Tibial nerve (tissue), 4 donors: ENCODE measurements at regions not wholly inside any gene's neighbourhood (a gene's known extent, or its start where the extent isn't known, plus 50 kb on each side); places are given as distances from the start of the nearest gene placed in this dataset.

Experiments used
- DNase-seq, 2 donors: peaks; one replicate each; pipeline ENCODE4 v3.0.0-alpha.2; 2019; ENCODE audit warnings: low spot score in 2 of 2
- H3K27ac ChIP-seq, 4 donors: fragments of 200-600 bp; sonication (generic) in 3 of 4; one replicate each; pipeline ENCODE4 v1.5.1; 2017 to 2019; ENCODE audit warnings: mild to moderate bottlenecking in 1 of 4
- H3K27me3 ChIP-seq, 2 donors: fragments of 200-600 bp; sonication (generic) in 1 of 2; one replicate each; pipeline versions ENCODE4 v1.5.1 to v1.6.0; 2017 to 2019
- H3K36me3 ChIP-seq, 3 donors: fragments of 200-600 bp; sonication (generic); one replicate each; pipeline ENCODE4 v1.5.1; 2018 to 2019
- H3K4me1 ChIP-seq, 4 donors: fragments of 200-600 bp; sonication (generic) in 3 of 4; one replicate each; pipeline ENCODE4 v1.5.1; 2017 to 2019
- H3K4me3 ChIP-seq, 4 donors: fragments of 200-600 bp; sonication (generic) in 3 of 4; one replicate each; pipeline ENCODE4 v1.5.1; 2017 to 2019; ENCODE audit warnings: mild to moderate bottlenecking in 1 of 4, moderate library complexity in 1 of 4
- H3K9me3 ChIP-seq, 4 donors: fragments of 200-600 bp; sonication (generic) in 3 of 4; one replicate each; pipeline ENCODE4 v1.5.1; 2017 to 2019
- EP300 ChIP-seq, 2 donors: sonication (generic); formaldehyde crosslinking; IDR thresholded peaks; one replicate each; pipeline ENCODE4 v1.6.1; 2017; ENCODE audit warnings: antibody characterized with exemption in 2 of 2, mild to moderate bottlenecking in 1 of 2
- POLR2A ChIP-seq, 2 donors: fragments of 450-650 bp; IDR thresholded peaks; one replicate each; pipeline ENCODE4 v1.6.1; 2017; ENCODE audit warnings: antibody characterized with exemption in 2 of 2, mild to moderate bottlenecking in 2 of 2, moderate library complexity in 2 of 2
- WGBS, 2 donors: methylation state at CpG; one replicate each; pipeline ENCODE4 v1.1.5; 2018; 5-methylcytosine and 5-hydroxymethylcytosine counted together
- TF ChIP-seq, protein P1 (sequence below), 5 experiments: fragments of 200-600 bp in 3 of 5; fragments of 450-650 bp in 2 of 5; sonication (generic) in 3 of 5; IDR thresholded peaks; one replicate each; pipeline ENCODE4 v1.5.1; 2016 to 2019; ENCODE audit warnings: antibody characterized with exemption in 5 of 5, mild to moderate bottlenecking in 3 of 5, moderate library complexity in 2 of 5

DNA sequence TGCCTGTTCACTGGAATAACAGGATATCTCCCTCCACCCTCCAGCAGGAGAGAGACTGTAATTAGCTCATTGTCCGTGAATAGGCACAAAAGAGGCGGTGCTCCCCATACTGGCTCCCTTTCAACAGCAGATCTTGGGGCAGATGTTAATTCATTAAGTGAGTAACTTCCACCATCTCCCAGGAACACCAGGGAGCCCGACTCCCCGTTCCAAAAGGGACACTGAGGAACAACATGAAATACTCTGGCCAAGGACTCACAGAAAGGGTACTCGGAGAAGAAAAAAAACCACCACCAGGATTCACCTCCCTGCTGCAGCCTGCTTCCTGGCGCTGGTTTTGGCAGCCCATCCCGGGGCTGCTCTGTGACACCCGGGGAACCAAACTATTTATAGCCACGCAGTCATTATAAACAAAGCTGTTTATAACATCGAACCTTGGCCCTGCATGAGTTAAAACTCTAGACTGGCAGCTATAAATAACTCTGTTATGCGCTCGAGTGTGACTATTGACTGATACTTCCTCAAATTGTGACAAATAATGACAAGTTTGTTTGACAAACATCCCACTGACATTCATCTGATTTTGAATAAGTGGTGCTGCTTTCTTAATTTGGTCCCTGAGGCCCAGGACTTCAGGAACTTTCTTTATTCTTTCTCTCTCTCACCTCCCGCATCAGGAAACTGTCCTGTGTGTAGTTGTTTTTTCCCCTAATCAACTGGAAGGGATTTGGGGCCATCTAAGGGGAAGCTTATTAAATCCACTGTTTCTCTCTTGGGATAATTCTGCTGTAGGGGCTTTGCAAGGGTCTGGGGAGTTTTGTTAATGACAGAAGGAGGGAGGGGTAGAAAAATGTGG is 521.6 kb downstream of the CD83 start:
- 8 to 10% methylated on average over 13 of the region's 13 CpGs for WGBS, 2 donors
- H3K9me3 ChIP-seq, result no peaks in the 10 kb centered on the region
- H3K4me1 ChIP-seq, result peaks cover 0 to 27% (median 16%) of the 10 kb centered on the region in 4 donors
- no peak for DNase-seq
- H3K27me3 ChIP-seq, result no peaks in the 10 kb centered on the region
- peak overlapping the region in 3 of 4 donors; percentile 5 to 69 (median 44) for H3K27ac ChIP-seq
- TF ChIP-seq, protein P1, sequence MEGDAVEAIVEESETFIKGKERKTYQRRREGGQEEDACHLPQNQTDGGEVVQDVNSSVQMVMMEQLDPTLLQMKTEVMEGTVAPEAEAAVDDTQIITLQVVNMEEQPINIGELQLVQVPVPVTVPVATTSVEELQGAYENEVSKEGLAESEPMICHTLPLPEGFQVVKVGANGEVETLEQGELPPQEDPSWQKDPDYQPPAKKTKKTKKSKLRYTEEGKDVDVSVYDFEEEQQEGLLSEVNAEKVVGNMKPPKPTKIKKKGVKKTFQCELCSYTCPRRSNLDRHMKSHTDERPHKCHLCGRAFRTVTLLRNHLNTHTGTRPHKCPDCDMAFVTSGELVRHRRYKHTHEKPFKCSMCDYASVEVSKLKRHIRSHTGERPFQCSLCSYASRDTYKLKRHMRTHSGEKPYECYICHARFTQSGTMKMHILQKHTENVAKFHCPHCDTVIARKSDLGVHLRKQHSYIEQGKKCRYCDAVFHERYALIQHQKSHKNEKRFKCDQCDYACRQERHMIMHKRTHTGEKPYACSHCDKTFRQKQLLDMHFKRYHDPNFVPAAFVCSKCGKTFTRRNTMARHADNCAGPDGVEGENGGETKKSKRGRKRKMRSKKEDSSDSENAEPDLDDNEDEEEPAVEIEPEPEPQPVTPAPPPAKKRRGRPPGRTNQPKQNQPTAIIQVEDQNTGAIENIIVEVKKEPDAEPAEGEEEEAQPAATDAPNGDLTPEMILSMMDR (IDR thresholded peaks at IDR 0.05), result peak in 1 of 5 experiments; percentile 9
- no peak for TF ChIP-seq EP300 (IDR thresholded peaks at IDR 0.05)
- no peak for TF ChIP-seq POLR2A (IDR thresholded peaks at IDR 0.05)
- H3K4me3 ChIP-seq, result peak overlapping the region in 2 of 4 donors; percentile 17 to 30
- no peaks in the 10 kb centered on the region for H3K36me3 ChIP-seq

DNA sequence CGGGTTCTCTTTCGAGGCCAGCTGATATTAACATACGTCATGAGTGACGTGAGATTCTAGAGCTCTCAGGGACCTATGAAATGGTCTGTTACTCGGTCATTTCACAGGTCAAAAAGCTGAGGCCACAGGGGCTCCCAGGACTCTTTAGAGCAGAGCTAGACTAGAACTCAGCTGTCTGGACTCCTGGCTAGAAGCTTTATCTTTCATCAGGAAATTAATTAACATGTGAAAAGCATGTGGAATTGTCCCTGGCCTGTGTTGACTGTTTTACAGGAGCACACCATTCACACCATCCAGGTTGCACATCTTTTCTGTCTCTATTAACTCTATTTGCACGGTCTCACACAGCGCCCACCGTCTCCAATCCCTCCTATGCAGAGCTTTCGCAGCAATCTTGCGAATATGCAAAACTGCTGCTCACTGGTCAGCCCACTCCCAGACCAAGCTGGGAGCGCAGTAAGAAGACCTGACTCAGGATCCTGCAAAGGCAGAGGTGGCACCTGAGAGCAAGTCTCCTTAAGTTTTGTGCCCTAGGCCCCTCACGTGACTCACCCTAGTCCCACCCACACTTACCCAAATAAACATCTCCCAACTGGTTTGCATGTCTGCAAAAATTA is 522.5 kb downstream of the CD83 start:
- no peak for DNase-seq
- TF ChIP-seq, protein P1 (IDR thresholded peaks at IDR 0.05), result no peak
- no peak for TF ChIP-seq POLR2A (IDR thresholded peaks at IDR 0.05)
- TF ChIP-seq EP300 (IDR thresholded peaks at IDR 0.05), result no peak
- Histone ChIP-seq H3K27me3 (no peaks in the 10 kb centered on the region), H3K4me3 (no peak overlapping the region), H3K4me1 (peaks cover 0 to 27% (median 16%) of the 10 kb centered on the region in 4 donors), H3K9me3 (no peaks in the 10 kb centered on the region), H3K27ac (no peak overlapping the region), H3K36me3 (no peaks in the 10 kb centered on the region)
- 96% methylated on average over 12 of the region's 12 CpGs for WGBS, 2 donors

DNA sequence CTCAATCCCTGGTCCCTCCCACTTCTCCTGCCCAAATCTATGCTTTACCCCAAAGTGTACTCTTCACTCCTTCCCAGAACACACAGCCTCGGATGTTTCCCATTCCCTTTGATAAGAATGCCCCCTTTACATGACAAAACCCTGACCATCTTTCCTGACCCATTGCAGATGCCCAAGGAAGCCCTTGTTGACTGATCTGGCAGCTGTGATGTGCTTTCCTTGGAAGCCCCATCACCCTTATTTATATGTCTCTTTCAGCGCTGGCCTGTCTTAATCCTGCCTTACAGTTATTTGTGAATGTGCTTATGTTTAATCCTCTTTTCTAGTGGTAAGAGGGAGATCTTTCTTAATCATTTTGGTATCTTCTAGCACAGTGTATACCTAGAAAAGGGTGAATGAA is 523.1 kb downstream of the CD83 start:
- WGBS, 2 donors, result 89 to 94% methylated on average over 2 of the region's 2 CpGs
- H3K4me1 ChIP-seq, result peaks cover 0 to 27% (median 16%) of the 10 kb centered on the region in 4 donors
- TF ChIP-seq, protein P1 (IDR thresholded peaks at IDR 0.05), result no peak
- TF ChIP-seq POLR2A (IDR thresholded peaks at IDR 0.05) (no peak), EP300 (IDR thresholded peaks at IDR 0.05) (no peak)

DNA sequence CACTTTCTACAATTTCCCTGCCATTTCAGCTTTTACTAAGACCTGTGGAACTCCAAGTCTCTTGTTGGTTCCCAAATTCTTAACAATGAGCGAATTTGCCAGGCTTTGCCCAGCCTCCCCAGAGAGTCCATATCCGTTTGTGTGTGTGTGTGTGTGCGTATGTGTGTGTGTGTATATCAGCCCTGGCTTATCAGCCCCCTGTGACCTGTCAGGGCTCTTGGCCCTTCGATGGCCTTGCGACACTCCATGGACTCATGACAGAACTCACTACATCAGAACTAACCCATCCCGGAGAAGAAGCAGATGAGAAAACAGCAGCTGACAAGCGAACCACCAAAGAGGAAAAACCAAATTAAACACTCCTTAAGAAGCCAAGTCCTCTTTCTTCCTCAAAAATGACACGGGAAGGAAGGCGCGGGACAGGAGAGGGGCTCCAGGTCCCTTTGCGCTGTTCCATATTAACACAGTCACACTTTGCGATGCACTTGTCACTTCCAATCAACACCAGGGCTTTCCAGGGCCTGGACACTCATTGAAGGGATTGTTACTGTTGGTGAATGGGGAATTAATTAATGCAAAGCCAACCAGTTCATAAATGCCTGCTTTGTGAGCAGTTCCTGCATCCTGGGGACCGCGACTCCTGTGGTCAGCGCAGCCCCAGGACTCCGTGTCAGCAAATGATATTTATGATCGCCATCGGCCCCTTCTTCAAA is 524.0 kb downstream of the CD83 start:
- no peaks in the 10 kb centered on the region for H3K9me3 ChIP-seq
- no peak for DNase-seq
- 73 to 75% methylated on average over 18 of the region's 18 CpGs for WGBS, 2 donors
- H3K36me3 ChIP-seq, result no peaks in the 10 kb centered on the region
- no peak overlapping the region for H3K4me3 ChIP-seq
- no peak overlapping the region for H3K27ac ChIP-seq
- no peaks in the 10 kb centered on the region for H3K27me3 ChIP-seq
- TF ChIP-seq EP300 (IDR thresholded peaks at IDR 0.05) (no peak), POLR2A (IDR thresholded peaks at IDR 0.05) (no peak)
- TF ChIP-seq, protein P1 (IDR thresholded peaks at IDR 0.05), result no peak
- H3K4me1 ChIP-seq, result peaks cover 0 to 27% (median 16%) of the 10 kb centered on the region in 4 donors

More for the DNA sequence above, 523.1 kb downstream of the CD83 start:
- Histone ChIP-seq H3K27me3 (no peaks in the 10 kb centered on the region), H3K36me3 (no peaks in the 10 kb centered on the region), H3K9me3 (no peaks in the 10 kb centered on the region), H3K4me3 (no peak overlapping the region), H3K27ac (no peak overlapping the region)
- DNase-seq, result no peak
